Activated CD8-positive, alpha-beta memory T cell treated with anti-CD3 and anti-CD28 coated beads for 48 hours (primary cell): ENCODE measurements at regions not wholly inside any gene's neighbourhood (a gene's known extent, or its start where the extent isn't known, plus 50 kb on each side); places are given as distances from the start of the nearest gene placed in this dataset.
"Not testable (repeated sequence)": the region's sequence is repeated elsewhere in the genome, so short reads cannot be mapped to it uniquely, and the experiment has no call there.

Source experiments
- DNase-seq, 3 experiments: peaks; one replicate each; pipeline ENCODE4 v3.0.0-alpha.2; 2020; ENCODE audit warnings: low read depth in 2 of 3, low spot score in 2 of 3

- DNase-seq = no peak
Observed at GRCh38 chr6:112401083-112401482, 54.0 kb downstream of the RFPL4B start.

GRCh38 chr6:112407101-112407590 lies 60.0 kb downstream of the RFPL4B start:
- no peak for DNase-seq

DNA sequence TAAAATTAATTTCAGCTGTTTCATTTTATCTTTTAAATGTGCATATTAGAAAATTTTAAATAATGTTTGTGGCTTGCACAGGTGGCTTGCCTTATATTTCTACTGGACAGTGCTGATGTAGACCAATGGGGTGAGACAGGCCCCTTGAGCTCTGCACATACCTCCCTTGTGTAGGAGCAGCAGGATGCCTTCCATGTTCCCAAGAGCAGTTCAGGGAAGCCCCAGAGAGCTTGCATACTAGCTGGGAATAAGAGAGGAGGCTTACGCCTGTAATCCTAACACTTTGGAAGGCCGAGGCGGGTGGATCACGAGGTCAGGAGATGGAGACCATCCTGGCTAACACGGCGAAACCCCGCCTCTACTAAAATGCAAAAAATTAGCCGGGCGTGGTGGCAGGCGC lies 61.4 kb downstream of the RFPL4B start:
- no peak for DNase-seq

DNA sequence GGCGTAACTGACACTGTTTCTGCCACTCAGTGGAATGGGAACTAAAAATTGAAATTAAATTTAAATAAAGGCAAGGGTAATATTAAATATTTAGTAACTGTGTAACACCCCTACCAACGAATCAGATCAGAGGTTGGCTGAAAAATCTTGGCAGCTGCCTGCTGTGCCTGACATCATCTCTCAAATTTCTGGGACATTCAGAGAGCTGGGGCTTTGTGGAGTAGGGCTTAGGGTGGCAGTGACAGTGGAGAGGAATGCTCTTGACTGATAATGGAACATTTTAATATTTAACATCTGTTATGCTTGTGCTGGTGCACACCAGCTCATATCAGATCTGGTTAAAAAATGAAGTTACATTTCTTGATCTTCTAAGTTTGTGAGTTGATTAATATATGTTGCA lies 62.2 kb downstream of the RFPL4B start:
- DNase-seq = no peak

DNA sequence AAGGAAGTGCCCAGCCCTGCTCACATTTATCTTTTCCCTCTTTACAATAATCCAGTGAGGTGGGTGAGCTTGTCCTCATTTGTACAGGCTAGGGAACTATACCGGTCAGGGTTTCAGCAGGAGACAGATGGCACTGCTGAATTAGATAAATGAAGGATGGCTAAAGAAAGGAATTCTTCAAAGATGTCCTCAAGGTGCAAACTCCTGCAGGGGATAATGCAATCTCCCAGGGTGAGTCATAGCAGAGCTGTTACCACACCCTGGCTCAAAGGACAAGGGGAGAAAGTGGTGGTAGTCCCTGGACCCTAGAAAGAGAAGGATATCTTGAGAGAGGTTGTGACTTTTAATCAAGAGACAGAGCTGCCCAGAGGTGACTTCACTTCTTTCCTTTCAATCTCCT lies 66.7 kb downstream of the RFPL4B start:
- DNase-seq = no peak

- DNase-seq = no peak
Observed at GRCh38 chr6:112415366-112415765, 68.2 kb downstream of the RFPL4B start.

- DNase-seq = no peak
Observed at GRCh38 chr6:112416866-112417265, 69.7 kb downstream of the RFPL4B start.

- DNase-seq = not testable (repeated sequence)
Observed at GRCh38 chr6:112427011-112427410, 79.9 kb downstream of the RFPL4B start.

- DNase-seq = no peak
Observed at GRCh38 chr6:112427499-112427898, 80.4 kb downstream of the RFPL4B start.

DNA sequence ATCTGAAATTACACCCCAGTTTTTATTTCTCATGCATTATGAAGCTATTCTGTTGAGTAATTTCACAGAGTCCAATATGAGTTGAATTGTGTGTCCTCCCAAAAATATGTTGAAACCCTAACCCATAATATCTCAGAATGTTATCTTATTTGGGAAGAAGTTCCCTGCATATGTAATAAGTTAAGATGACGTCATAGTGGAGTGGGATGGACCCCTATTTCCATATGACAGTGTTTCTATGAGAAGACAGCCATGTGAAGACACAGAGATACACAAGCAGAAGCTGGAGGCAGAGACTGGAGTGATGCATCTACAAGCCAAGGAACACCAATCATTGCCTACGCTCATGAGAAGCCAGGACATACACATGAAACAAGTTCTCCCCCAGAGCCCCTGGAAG lies 81.3 kb downstream of the RFPL4B start:
- no peak for DNase-seq

DNA sequence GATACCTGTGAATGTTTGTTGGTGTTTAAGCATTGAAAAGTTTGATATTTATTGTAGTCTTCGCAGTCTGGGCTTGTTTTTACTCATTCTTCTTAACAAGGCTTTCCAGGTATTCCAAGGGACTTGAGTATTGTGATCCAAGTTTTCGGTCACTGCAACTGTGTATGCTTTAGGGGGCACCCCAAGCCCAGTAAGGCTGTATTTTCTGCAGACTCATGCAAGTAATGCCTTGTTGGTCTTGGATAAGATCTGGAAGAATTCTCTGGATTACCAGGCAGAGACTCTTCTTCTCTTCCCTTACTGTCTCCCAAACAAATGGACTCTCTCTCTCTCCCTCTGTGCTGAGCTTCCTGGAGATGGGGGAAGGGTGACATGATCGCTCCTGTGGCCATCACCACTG lies 82.1 kb downstream of the RFPL4B start:
- no peak for DNase-seq

DNA sequence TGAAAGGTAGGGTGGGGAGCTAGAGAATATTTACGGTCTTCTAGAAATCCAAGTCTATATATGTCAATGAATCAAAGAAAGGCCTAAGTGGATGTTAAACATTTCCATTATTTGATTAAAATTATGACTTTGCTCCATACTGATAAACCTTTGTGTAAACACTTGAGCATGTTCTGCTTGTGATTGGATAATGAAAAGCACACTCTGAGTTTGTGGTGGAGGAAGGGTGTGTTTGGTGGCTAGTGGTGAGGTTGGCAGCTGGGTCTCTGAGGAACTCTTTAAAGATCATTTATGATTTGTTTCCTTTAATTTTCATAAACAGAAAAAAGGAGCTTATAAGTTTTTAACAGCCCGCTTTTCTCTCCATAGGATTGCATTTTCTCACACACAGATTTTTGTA lies 84.7 kb downstream of the RFPL4B start:
- no peak for DNase-seq

- no peak for DNase-seq
Observed at GRCh38 chr6:112432853-112433252, 85.7 kb downstream of the RFPL4B start.

GRCh38 chr6:112433457-112433856 lies 86.3 kb downstream of the RFPL4B start:
- DNase-seq = no peak

DNA sequence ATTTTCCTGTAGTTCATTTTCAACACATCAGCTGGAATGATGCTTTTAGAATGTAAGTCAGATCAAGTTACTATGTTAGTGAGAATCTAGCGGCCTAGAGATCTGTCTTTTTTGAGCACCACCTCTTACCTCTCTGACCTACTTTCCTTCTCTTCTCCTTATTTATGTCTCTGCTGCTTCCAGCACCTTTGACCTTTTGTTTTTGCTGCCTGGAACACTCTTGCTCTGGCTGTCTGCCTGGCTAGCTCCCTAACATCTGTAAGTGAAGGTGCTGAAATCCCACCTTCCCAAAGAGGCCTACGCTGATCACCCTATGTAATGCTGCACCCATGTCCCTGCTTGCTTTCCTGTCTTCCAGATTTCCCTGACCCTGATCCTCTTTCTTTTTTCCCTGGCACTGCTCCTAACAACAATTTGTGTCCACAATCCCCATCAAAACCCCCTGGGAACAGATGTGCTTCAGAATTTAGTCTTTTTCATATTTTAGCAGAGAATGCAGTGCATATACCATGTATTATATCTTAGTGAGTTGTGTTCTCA lies 87.8 kb downstream of the RFPL4B start:
- no peak for DNase-seq

- DNase-seq = no peak
Observed at GRCh38 chr6:112437058-112437457, 89.9 kb downstream of the RFPL4B start.

- no peak for DNase-seq
Observed at GRCh38 chr6:112439010-112439409, 91.9 kb downstream of the RFPL4B start.

DNA sequence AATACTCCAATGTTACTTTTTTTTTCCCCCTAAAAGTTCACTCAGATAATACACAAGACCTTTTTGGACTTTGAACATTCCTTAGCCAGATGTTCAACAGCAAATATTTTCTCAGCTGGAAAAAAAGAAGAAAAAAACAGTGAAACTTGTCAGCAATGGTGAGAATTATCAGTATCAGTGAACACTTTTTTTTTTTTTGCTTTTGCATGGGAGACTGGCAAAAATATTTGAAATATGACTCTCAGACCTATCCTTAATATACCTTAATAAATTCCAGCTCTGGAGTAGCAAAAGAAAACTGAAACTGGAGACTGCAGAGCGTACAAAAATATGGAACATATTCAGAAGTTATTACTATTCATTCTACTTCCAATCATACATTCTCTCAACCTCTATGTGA lies 92.3 kb downstream of the RFPL4B start:
- DNase-seq = no peak

- no peak for DNase-seq
Observed at GRCh38 chr6:112441607-112442006, 94.5 kb downstream of the RFPL4B start.

DNA sequence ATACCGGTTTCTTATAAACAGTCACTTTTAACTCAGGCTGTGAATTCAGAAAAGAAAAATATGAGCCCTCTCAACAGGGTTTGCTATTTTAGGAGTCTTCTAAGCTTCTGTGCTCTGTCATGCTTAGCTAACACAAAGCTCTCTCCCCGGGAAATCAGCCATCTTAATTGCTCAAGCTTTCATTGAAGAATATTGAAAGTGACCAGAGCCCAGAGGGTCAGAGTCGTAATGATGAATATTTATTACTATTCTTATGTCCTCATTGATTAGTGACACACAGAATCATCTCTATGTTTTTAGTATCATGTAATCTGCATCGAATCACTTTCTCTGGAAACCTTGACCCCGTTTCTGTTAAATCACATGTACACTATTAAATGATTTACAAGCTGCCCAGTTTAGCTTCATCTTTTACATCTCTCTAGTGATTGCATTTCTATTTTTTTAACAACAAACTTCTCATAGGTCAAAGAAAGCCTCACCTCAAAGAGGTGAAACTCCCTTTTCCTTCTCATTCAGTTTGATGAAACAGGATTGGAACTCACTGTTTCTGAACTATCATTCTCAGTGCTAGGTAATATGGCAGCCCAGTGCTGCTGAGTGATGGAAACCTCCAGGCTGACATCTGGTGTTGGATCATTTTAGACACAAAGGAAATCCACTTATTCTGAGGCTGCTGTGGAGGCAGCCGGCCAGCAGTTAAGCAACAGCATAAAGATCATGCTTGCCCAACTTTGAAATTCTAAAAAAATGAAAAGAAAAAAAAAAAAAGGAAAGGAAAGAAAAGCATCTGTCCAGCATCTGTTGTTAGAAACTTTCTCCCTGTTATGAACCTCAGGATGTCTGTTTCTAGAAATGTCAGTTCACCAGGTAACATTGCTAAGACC lies 96.3 kb downstream of the RFPL4B start:
- DNase-seq = no peak

DNA sequence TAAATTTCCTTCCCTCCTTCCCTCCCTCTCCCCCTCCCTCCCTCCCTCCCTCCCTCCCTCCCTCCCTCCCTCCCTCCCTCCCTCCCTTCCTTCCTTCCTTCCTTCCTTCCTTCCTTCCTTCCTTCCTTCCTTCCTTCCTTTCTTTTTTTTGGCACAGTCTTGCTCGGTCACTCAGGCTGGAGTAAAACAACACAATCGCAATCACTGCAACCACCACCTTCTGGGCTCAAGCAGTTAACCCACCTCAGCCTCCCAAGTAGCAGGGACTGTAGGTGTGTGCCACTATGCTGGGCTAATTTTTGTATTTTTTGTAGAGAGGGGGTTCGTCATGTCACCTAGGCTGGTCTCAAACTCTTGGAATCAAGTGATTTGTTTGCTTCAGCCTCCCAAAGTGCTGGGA lies 101.7 kb downstream of the RFPL4B start:
- not testable (repeated sequence) for DNase-seq

DNA sequence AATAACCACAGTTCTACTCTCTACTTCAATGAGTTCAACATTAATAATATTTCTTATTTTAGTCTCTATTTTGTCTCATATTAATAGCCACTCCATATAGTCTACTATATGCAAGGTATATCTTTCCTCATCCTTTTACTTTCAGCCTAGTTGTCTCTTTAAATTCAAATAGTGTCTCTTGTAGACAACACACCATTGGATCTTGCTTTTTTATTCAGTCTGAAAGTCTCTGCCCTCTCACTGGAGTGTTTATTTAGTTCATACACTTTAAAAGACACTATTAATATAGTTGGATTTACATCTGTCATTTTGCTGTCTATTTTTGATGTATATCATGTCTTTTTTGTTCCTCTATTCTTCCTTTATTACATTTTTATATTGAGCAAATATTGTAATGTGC lies 103.5 kb downstream of the RFPL4B start:
- DNase-seq = no peak

- DNase-seq = no peak
Observed at GRCh38 chr6:112457886-112458285, 110.8 kb downstream of the RFPL4B start.
